ENCODE measurements at regions not wholly inside any gene's neighbourhood (a gene's known extent, or its start where the extent isn't known, plus 50 kb on each side); places are given as distances from the start of the nearest gene placed in this dataset.

DNA sequence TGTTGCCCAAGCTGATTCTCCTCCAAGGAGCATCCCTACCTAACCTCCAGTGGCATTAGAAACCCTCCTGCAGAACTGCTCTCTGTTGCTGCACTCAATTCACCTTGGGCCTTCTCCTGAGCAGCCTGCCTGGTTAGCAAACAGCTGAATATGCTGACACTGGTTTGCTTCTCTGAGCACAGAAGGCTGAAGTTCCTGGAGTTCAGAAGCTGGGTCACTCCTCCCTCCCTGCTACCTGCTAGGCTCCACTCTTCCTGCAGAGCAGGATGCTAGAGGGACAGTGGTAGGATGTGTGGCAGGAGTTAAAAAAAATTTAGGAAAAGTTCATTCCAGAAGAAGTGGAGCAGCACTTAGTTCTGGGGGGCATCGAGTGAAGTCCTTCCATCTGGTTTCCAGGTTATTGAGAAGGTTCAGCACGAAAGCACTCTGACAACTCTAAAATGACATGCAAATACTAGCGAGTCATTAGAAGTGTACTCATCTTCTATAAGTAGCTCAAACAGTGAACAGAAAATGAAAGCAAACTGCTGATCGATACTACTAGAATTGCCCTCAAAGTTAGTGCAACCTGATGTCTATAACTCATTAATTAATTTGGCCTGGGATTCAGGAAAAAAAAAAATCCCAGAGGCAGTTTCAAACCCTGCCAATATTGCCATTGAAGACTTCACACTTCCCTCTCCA, 293.7 kb downstream of the POU4F1 start:
- H3K27me3 Mint-ChIP-seq (ENCODE audit: low read depth), result peaks cover 10% of the 10 kb centered on the region
- H3K27ac Mint-ChIP-seq (ENCODE audit: unreplicated experiment), result no peak overlapping the region
- no peak for DNase-seq (ENCODE audit: low spot score)
- TF ChIP-seq, protein P1, sequence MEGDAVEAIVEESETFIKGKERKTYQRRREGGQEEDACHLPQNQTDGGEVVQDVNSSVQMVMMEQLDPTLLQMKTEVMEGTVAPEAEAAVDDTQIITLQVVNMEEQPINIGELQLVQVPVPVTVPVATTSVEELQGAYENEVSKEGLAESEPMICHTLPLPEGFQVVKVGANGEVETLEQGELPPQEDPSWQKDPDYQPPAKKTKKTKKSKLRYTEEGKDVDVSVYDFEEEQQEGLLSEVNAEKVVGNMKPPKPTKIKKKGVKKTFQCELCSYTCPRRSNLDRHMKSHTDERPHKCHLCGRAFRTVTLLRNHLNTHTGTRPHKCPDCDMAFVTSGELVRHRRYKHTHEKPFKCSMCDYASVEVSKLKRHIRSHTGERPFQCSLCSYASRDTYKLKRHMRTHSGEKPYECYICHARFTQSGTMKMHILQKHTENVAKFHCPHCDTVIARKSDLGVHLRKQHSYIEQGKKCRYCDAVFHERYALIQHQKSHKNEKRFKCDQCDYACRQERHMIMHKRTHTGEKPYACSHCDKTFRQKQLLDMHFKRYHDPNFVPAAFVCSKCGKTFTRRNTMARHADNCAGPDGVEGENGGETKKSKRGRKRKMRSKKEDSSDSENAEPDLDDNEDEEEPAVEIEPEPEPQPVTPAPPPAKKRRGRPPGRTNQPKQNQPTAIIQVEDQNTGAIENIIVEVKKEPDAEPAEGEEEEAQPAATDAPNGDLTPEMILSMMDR (IDR thresholded peaks at IDR 0.05), result no peak
- no peaks in the 10 kb centered on the region for H3K36me3 Mint-ChIP-seq (ENCODE audit: low read depth)
- no peak overlapping the region for H3K4me3 Mint-ChIP-seq (ENCODE audit: unreplicated experiment)
- H3K4me1 Mint-ChIP-seq (ENCODE audit: low read depth), result no peaks in the 10 kb centered on the region
- H3K9me3 Mint-ChIP-seq (ENCODE audit: low read depth), result no peaks in the 10 kb centered on the region

DNA sequence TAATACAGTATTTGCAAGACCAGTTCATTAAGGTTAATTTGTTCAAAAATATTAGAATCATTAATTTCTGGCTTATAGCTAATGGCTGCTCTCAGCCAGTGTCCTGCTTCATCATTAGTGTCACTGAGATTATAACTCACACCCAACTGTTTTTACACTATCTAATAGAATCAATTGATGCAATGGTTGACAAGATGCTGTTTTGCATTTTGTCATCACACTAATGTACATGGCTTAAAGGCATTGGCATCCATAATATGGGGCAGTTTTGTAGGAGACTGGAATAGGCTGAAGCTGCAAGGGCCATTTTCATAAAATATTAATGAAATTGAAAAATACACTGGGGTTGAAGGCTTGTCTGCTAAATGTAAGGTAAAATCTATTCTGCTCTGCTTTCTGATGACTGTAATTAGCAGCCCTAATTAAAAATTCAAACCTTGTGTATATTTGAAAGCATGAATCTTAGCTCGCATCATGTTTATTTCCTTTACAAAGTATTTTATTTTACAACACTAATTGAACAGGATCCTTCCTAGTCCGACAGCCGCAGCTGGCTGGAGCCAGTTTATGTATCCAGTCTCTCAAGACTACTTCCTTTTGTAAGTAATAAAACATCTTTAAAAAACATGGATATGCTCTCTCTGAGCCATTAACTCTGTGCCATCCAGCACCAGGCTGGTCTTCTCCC, 296.7 kb downstream of the POU4F1 start:
- no peaks in the 10 kb centered on the region for H3K4me1 Mint-ChIP-seq (ENCODE audit: low read depth)

DNA sequence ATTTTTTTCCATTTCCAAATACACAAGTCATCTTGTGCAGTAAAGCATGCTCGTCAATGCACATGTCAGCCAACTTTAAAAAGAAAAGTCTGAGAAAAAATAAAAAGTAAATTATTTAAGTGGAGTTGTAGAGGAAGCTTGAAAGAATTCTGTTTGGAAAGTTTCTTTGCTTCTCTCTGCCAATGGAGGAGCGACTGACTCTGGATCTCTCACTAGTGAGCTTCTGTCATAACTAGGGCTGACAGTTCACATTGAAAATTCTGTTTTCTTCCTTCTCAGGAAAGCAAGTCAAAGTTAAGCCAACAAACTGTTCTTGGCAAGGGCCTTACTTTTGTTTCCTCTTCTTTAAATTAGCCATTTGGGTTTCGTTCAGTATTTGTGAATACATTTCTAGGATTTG, 298.2 kb downstream of the POU4F1 start:
- H3K9me3 Mint-ChIP-seq (ENCODE audit: low read depth), result no peaks in the 10 kb centered on the region
- no peaks in the 10 kb centered on the region for H3K4me1 Mint-ChIP-seq (ENCODE audit: low read depth)
- no peaks in the 10 kb centered on the region for H3K36me3 Mint-ChIP-seq (ENCODE audit: low read depth)
- no peak overlapping the region for H3K27ac Mint-ChIP-seq (ENCODE audit: unreplicated experiment)
- H3K4me3 Mint-ChIP-seq (ENCODE audit: unreplicated experiment), result no peak overlapping the region
- peaks cover 14% of the 10 kb centered on the region for H3K27me3 Mint-ChIP-seq (ENCODE audit: low read depth)
- no peak for DNase-seq (ENCODE audit: low spot score)
- TF ChIP-seq, protein P1 (IDR thresholded peaks at IDR 0.05), result no peak

More for the DNA sequence above, 296.7 kb downstream of the POU4F1 start:
- DNase-seq (ENCODE audit: low spot score), result no peak
- Mint-ChIP-seq H3K27me3 (ENCODE audit: low read depth) (peaks cover 10% of the 10 kb centered on the region), H3K36me3 (ENCODE audit: low read depth) (no peaks in the 10 kb centered on the region), H3K9me3 (ENCODE audit: low read depth) (no peaks in the 10 kb centered on the region), H3K4me3 (ENCODE audit: unreplicated experiment) (no peak overlapping the region), H3K27ac (ENCODE audit: unreplicated experiment) (no peak overlapping the region)
- TF ChIP-seq, protein P1 (IDR thresholded peaks at IDR 0.05), result no peak

DNA sequence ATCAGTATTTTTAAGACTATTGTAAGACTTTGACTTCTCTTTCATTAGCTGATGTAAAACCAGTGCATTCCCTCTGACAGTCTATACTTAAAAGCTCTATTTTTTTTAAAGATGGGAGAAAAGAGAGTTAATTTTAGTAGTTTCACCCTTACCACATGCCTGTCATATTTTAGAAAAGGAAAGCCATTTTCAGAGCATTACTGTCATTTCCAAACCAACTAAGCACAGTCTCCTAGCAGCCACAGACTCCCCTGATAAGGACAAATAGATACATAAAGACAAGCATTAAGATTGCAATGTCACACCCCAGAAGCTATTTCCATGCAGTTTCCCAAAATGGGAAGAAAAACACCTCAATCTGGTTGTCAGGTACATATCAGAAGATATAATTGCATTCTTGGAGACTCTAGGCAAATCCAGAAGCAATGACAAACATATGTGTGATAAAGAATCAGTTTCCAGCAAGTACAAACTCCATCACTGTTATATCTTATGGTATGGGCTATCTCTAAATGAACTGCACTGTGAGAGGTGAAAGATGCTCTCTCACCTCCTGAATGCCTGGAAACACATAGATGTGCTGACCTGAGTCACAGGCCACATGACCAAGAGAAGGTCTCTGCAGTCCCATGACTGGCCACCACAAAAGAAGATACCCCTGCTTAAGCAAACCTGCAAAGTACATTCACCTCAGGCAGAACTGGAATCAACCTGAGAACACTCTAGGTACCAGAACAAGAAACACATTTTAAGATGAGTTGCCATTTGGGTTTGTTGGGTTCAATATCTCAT, 303.3 kb downstream of the POU4F1 start:
- no peaks in the 10 kb centered on the region for H3K36me3 Mint-ChIP-seq (ENCODE audit: low read depth)

DNA sequence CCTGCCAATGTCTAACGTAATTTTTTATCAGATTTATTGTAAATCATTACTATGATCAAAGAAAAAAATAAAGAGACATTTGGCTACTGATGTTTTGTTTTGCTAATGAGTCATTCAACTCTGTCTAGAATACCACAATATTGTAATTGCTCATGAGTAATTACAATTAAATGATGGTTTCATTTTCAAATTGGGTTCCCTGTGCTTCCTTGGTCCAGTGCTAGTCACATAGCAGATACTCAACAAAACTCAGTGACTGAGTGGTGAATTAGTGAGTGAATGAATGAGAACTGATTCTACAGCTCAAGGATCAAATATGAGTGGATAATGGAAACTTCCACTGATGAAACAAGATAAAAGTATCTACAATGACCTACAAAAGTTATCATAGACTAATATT, 304.7 kb downstream of the POU4F1 start:
- Mint-ChIP-seq H3K27ac (ENCODE audit: unreplicated experiment) (no peak overlapping the region), H3K9me3 (ENCODE audit: low read depth) (no peaks in the 10 kb centered on the region), H3K27me3 (ENCODE audit: low read depth) (peaks cover 4% of the 10 kb centered on the region), H3K4me3 (ENCODE audit: unreplicated experiment) (no peak overlapping the region), H3K36me3 (ENCODE audit: low read depth) (no peaks in the 10 kb centered on the region), H3K4me1 (ENCODE audit: low read depth) (no peaks in the 10 kb centered on the region)
- no peak for DNase-seq (ENCODE audit: low spot score)
- TF ChIP-seq, protein P1 (IDR thresholded peaks at IDR 0.05), result no peak

More for the DNA sequence above, 303.3 kb downstream of the POU4F1 start:
- TF ChIP-seq, protein P1 (IDR thresholded peaks at IDR 0.05), result no peak
- no peaks in the 10 kb centered on the region for H3K9me3 Mint-ChIP-seq (ENCODE audit: low read depth)
- DNase-seq (ENCODE audit: low spot score), result no peak
- peaks cover 4% of the 10 kb centered on the region for H3K27me3 Mint-ChIP-seq (ENCODE audit: low read depth)
- H3K4me1 Mint-ChIP-seq (ENCODE audit: low read depth), result no peaks in the 10 kb centered on the region
- H3K27ac Mint-ChIP-seq (ENCODE audit: unreplicated experiment), result no peak overlapping the region
- H3K4me3 Mint-ChIP-seq (ENCODE audit: unreplicated experiment), result no peak overlapping the region

Measured in chondrocyte (in vitro differentiated cells).